ENCODE measurements at regions not wholly inside any gene's neighbourhood (a gene's known extent, or its start where the extent isn't known, plus 50 kb on each side); places are given as distances from the start of the nearest gene placed in this dataset.

- peaks cover 2% of the 10 kb centered on the region for H3K27me3 Mint-ChIP-seq
- no peak overlapping the region for H3K4me3 Mint-ChIP-seq
- ATAC-seq = no peak
Observed at GRCh38 chr9:79377339-79377855, 194.4 kb upstream of the TLE4 start.

GRCh38 chr9:79378107-79378506 lies 193.7 kb upstream of the TLE4 start:
- Mint-ChIP-seq H3K4me1 (no peaks in the 10 kb centered on the region), H3K4me3 (no peak overlapping the region), H3K27me3 (peaks cover 2% of the 10 kb centered on the region), H3K27ac (no peak overlapping the region), H3K9me3 (peaks cover 14% of the 10 kb centered on the region), H3K36me3 (ENCODE audit: low read depth) (no peaks in the 10 kb centered on the region)
- DNase-seq (no peak), ATAC-seq (no peak)

More at GRCh38 chr9:79377339-79377855, 194.4 kb upstream of the TLE4 start:
- no peak for DNase-seq
- Mint-ChIP-seq H3K4me1 (no peaks in the 10 kb centered on the region), H3K27ac (no peak overlapping the region), H3K36me3 (ENCODE audit: low read depth) (no peaks in the 10 kb centered on the region), H3K9me3 (peaks cover 14% of the 10 kb centered on the region)

GRCh38 chr9:79382044-79382443 lies 189.7 kb upstream of the TLE4 start:
- H3K27me3 Mint-ChIP-seq = no peaks in the 10 kb centered on the region
- ATAC-seq = no peak

GRCh38 chr9:79382458-79382857 lies 189.3 kb upstream of the TLE4 start:
- Mint-ChIP-seq H3K4me3 (no peak overlapping the region), H3K36me3 (ENCODE audit: low read depth) (no peaks in the 10 kb centered on the region), H3K9me3 (peaks cover 10% of the 10 kb centered on the region), H3K27me3 (no peaks in the 10 kb centered on the region), H3K27ac (no peak overlapping the region), H3K4me1 (peaks cover 2% of the 10 kb centered on the region)
- DNase-seq (no peak), ATAC-seq (no peak)

More at GRCh38 chr9:79382044-79382443, 189.7 kb upstream of the TLE4 start:
- Mint-ChIP-seq H3K36me3 (ENCODE audit: low read depth) (no peaks in the 10 kb centered on the region), H3K4me1 (peaks cover under 1% of the 10 kb centered on the region), H3K4me3 (no peak overlapping the region), H3K27ac (no peak overlapping the region), H3K9me3 (peaks cover 10% of the 10 kb centered on the region)
- DNase-seq = no peak

- Mint-ChIP-seq H3K36me3 (ENCODE audit: low read depth) (no peaks in the 10 kb centered on the region), H3K9me3 (peaks cover 10% of the 10 kb centered on the region), H3K27me3 (no peaks in the 10 kb centered on the region), H3K4me3 (no peak overlapping the region), H3K4me1 (peaks cover 2% of the 10 kb centered on the region), H3K27ac (no peak overlapping the region)
- DNase-seq (no peak), ATAC-seq (no peak)
Observed at GRCh38 chr9:79383096-79383495, 188.7 kb upstream of the TLE4 start.

- H3K36me3 Mint-ChIP-seq (ENCODE audit: low read depth) = no peaks in the 10 kb centered on the region
- no peak overlapping the region for H3K4me3 Mint-ChIP-seq
- DNase-seq = no peak
- peaks cover 9% of the 10 kb centered on the region for H3K9me3 Mint-ChIP-seq
- no peak for ATAC-seq
- H3K27me3 Mint-ChIP-seq = no peaks in the 10 kb centered on the region
- H3K4me1 Mint-ChIP-seq = peaks cover 2% of the 10 kb centered on the region
- no peak overlapping the region for H3K27ac Mint-ChIP-seq
Observed at GRCh38 chr9:79384091-79384490, 187.7 kb upstream of the TLE4 start.

- ATAC-seq (no peak), DNase-seq (no peak)
- H3K27ac Mint-ChIP-seq = no peak overlapping the region
Observed at GRCh38 chr9:79384501-79384900, 187.3 kb upstream of the TLE4 start.

GRCh38 chr9:79387101-79387835 lies 184.5 kb upstream of the TLE4 start:
- H3K4me1 Mint-ChIP-seq = peaks cover 2% of the 10 kb centered on the region
- H3K9me3 Mint-ChIP-seq = no peaks in the 10 kb centered on the region
- no peaks in the 10 kb centered on the region for H3K27me3 Mint-ChIP-seq
- H3K36me3 Mint-ChIP-seq (ENCODE audit: low read depth) = no peaks in the 10 kb centered on the region
- no peak overlapping the region for H3K27ac Mint-ChIP-seq
- no peak overlapping the region for H3K4me3 Mint-ChIP-seq
- no peak for ATAC-seq
- no peak for DNase-seq

More at GRCh38 chr9:79384501-79384900, 187.3 kb upstream of the TLE4 start:
- H3K9me3 Mint-ChIP-seq = peaks cover 5% of the 10 kb centered on the region
- no peak overlapping the region for H3K4me3 Mint-ChIP-seq
- no peaks in the 10 kb centered on the region for H3K36me3 Mint-ChIP-seq (ENCODE audit: low read depth)
- H3K4me1 Mint-ChIP-seq = peaks cover 2% of the 10 kb centered on the region
- H3K27me3 Mint-ChIP-seq = no peaks in the 10 kb centered on the region

GRCh38 chr9:79390077-79390698 lies 181.6 kb upstream of the TLE4 start:
- H3K9me3 Mint-ChIP-seq = no peaks in the 10 kb centered on the region
- no peaks in the 10 kb centered on the region for H3K36me3 Mint-ChIP-seq (ENCODE audit: low read depth)
- no peak for ATAC-seq
- H3K27ac Mint-ChIP-seq = no peak overlapping the region
- no peak overlapping the region for H3K4me3 Mint-ChIP-seq
- H3K27me3 Mint-ChIP-seq = no peaks in the 10 kb centered on the region
- no peak for DNase-seq
- peaks cover 2% of the 10 kb centered on the region for H3K4me1 Mint-ChIP-seq

GRCh38 chr9:79390781-79391770 lies 180.7 kb upstream of the TLE4 start:
- Mint-ChIP-seq H3K4me3 (no peak overlapping the region), H3K4me1 (peaks cover 2% of the 10 kb centered on the region), H3K36me3 (ENCODE audit: low read depth) (no peaks in the 10 kb centered on the region), H3K27ac (no peak overlapping the region), H3K27me3 (no peaks in the 10 kb centered on the region), H3K9me3 (no peaks in the 10 kb centered on the region)
- DNase-seq (no peak), ATAC-seq (no peak)

- H3K27me3 Mint-ChIP-seq = no peaks in the 10 kb centered on the region
- no peak overlapping the region for H3K4me3 Mint-ChIP-seq
- no peaks in the 10 kb centered on the region for H3K9me3 Mint-ChIP-seq
- no peak for DNase-seq
- no peaks in the 10 kb centered on the region for H3K36me3 Mint-ChIP-seq (ENCODE audit: low read depth)
- no peak overlapping the region for H3K27ac Mint-ChIP-seq
- H3K4me1 Mint-ChIP-seq = no peaks in the 10 kb centered on the region
- no peak for ATAC-seq
Observed at GRCh38 chr9:79395228-79395627, 176.5 kb upstream of the TLE4 start.

GRCh38 chr9:79395755-79396154 lies 176.0 kb upstream of the TLE4 start:
- no peaks in the 10 kb centered on the region for H3K9me3 Mint-ChIP-seq
- ATAC-seq (no peak), DNase-seq (no peak)
- no peak overlapping the region for H3K27ac Mint-ChIP-seq
- no peaks in the 10 kb centered on the region for H3K27me3 Mint-ChIP-seq
- no peaks in the 10 kb centered on the region for H3K4me1 Mint-ChIP-seq
- no peaks in the 10 kb centered on the region for H3K36me3 Mint-ChIP-seq (ENCODE audit: low read depth)
- H3K4me3 Mint-ChIP-seq = no peak overlapping the region

GRCh38 chr9:79396168-79396567 lies 175.6 kb upstream of the TLE4 start:
- Mint-ChIP-seq H3K36me3 (ENCODE audit: low read depth) (no peaks in the 10 kb centered on the region), H3K4me1 (no peaks in the 10 kb centered on the region)

GRCh38 chr9:79403495-79403894 lies 168.3 kb upstream of the TLE4 start:
- no peaks in the 10 kb centered on the region for H3K4me1 Mint-ChIP-seq
- no peaks in the 10 kb centered on the region for H3K27me3 Mint-ChIP-seq
- H3K4me3 Mint-ChIP-seq = no peak overlapping the region
- H3K36me3 Mint-ChIP-seq (ENCODE audit: low read depth) = no peaks in the 10 kb centered on the region
- ATAC-seq (no peak), DNase-seq (no peak)
- H3K9me3 Mint-ChIP-seq = no peaks in the 10 kb centered on the region
- no peak overlapping the region for H3K27ac Mint-ChIP-seq

More at GRCh38 chr9:79396168-79396567, 175.6 kb upstream of the TLE4 start:
- DNase-seq (no peak), ATAC-seq (no peak)
- no peaks in the 10 kb centered on the region for H3K27me3 Mint-ChIP-seq
- no peak overlapping the region for H3K27ac Mint-ChIP-seq
- no peak overlapping the region for H3K4me3 Mint-ChIP-seq
- H3K9me3 Mint-ChIP-seq = no peaks in the 10 kb centered on the region

All from activated naive CD8-positive, alpha-beta T cell treated with anti-CD3 and anti-CD28 coated beads, Interleukin-2, amount 50 U/mL, for 24 hours (primary cell).